Stomach smooth muscle (tissue), 2 donors: ENCODE measurements at regions not wholly inside any gene's neighbourhood (a gene's known extent, or its start where the extent isn't known, plus 50 kb on each side); places are given as distances from the start of the nearest gene placed in this dataset.

Experiments
- H3K27ac ChIP-seq: one replicate; pipeline ENCODE4 v1.7.0; 2013; ENCODE audit warnings: mild to moderate bottlenecking, low read length, inconsistent platforms
- H3K27me3 ChIP-seq, 2 donors: one replicate each; pipeline ENCODE4 v1.7.0; 2013; ENCODE audit warnings: low read length in 2 of 2; ENCODE audit not compliant: insufficient read depth in 2 of 2, control insufficient read depth in 1 of 2
- H3K36me3 ChIP-seq, 2 donors: one replicate each; pipeline ENCODE4 v1.7.0; 2013; ENCODE audit warnings: low read length in 2 of 2; ENCODE audit not compliant: control insufficient read depth in 2 of 2, insufficient read depth in 2 of 2
- H3K4me1 ChIP-seq: one replicate; pipeline ENCODE4 v1.7.0; 2013; ENCODE audit warnings: low read length; ENCODE audit not compliant: control insufficient read depth, insufficient read depth
- H3K4me3 ChIP-seq, 2 donors: one replicate each; pipeline ENCODE4 v1.7.0; 2013; ENCODE audit warnings: low read length in 2 of 2
- H3K9ac ChIP-seq, 2 donors: one replicate each; pipeline ENCODE4 v1.7.0; 2013; ENCODE audit warnings: low read length in 2 of 2, mild to moderate bottlenecking in 1 of 2
- H3K9me3 ChIP-seq, 2 donors: one replicate each; pipeline ENCODE4 v1.7.0; 2013; ENCODE audit warnings: low read length in 2 of 2; ENCODE audit not compliant: control insufficient read depth in 2 of 2
- donor health status: healthy.
- donor health status: Pancreatic carcinoma.

DNA sequence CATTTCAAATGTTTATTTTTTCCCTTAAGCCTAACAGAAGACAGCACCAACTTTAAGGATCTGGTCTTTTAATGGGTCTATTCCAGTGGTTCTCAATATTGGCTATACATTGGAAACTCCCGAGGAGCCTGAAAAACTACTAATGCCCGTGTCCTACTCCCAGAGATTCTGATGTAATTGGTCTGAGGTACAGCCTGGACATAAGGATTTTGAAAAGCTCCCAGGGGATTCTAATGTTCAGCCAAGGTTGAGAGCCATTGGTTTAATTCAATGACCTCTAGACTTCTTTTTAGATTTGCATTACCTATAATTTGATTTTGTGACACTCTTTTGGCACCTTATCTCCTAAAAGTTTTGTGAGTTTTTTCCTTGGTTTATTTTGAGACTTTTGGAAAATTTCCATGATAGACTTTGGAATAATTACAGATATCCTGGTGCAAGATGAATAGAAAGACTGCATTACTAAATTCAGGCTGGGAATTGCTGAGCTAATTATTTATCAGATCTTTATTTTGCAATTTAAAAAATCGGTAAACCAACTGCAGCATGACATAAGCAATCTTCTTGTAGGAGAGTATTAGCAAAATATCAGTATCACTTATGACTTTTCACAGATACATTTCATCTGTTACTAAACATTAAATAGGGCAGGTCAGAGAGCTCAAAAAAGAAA, 91.5 kb upstream of the ELL2 start:
- H3K9me3 ChIP-seq, result no peaks in the 10 kb centered on the region
- H3K4me3 ChIP-seq, result no peak overlapping the region
- H3K27ac ChIP-seq, result no peak overlapping the region
- H3K9ac ChIP-seq, result no peak overlapping the region
- no peaks in the 10 kb centered on the region for H3K4me1 ChIP-seq
- H3K36me3 ChIP-seq, result no peaks in the 10 kb centered on the region
- no peaks in the 10 kb centered on the region for H3K27me3 ChIP-seq

GRCh38 chr5:96052374-96052773, 90.7 kb upstream of the ELL2 start:
- no peak overlapping the region for H3K27ac ChIP-seq
- no peaks in the 10 kb centered on the region for H3K9me3 ChIP-seq
- no peak overlapping the region for H3K4me3 ChIP-seq
- no peaks in the 10 kb centered on the region for H3K36me3 ChIP-seq
- H3K27me3 ChIP-seq, result no peaks in the 10 kb centered on the region
- no peak overlapping the region for H3K9ac ChIP-seq
- H3K4me1 ChIP-seq, result no peaks in the 10 kb centered on the region

GRCh38 chr5:96051401-96051830, 89.8 kb upstream of the ELL2 start:
- H3K4me1 ChIP-seq, result no peaks in the 10 kb centered on the region
- H3K27me3 ChIP-seq, result no peaks in the 10 kb centered on the region
- H3K4me3 ChIP-seq, result no peak overlapping the region
- no peaks in the 10 kb centered on the region for H3K36me3 ChIP-seq
- H3K27ac ChIP-seq, result no peak overlapping the region
- no peak overlapping the region for H3K9ac ChIP-seq
- no peaks in the 10 kb centered on the region for H3K9me3 ChIP-seq

GRCh38 chr5:96050273-96050880, 88.7 kb upstream of the ELL2 start:
- H3K27ac ChIP-seq, result no peak overlapping the region
- no peak overlapping the region for H3K9ac ChIP-seq
- no peaks in the 10 kb centered on the region for H3K9me3 ChIP-seq

GRCh38 chr5:96049398-96050272, 88.0 kb upstream of the ELL2 start:
- no peaks in the 10 kb centered on the region for H3K36me3 ChIP-seq
- H3K4me3 ChIP-seq, result no peak overlapping the region
- H3K9me3 ChIP-seq, result no peaks in the 10 kb centered on the region
- H3K9ac ChIP-seq, result no peak overlapping the region
- no peak overlapping the region for H3K27ac ChIP-seq
- H3K4me1 ChIP-seq, result no peaks in the 10 kb centered on the region
- no peaks in the 10 kb centered on the region for H3K27me3 ChIP-seq

More at GRCh38 chr5:96050273-96050880, 88.7 kb upstream of the ELL2 start:
- Histone ChIP-seq H3K36me3 (no peaks in the 10 kb centered on the region), H3K4me3 (no peak overlapping the region), H3K4me1 (no peaks in the 10 kb centered on the region), H3K27me3 (no peaks in the 10 kb centered on the region)

DNA sequence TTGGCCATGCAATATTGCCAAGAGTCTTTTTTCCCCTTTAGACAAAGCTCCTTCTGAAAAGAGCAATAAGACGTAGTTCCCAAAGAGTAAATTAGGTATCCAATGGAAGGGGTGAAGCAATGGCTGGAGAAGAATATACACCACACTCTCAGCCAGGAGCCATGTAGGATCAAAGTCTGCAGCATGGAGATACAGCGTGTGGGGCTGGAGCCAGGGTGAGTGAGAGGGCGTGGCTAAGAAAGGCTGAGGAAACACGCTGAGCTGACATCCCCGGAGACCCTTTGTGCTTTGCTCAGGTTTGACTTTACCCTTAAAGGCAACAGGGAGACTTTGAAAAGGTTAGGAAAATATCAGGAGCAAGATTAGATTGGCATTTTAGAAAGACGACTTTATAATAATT, 87.1 kb upstream of the ELL2 start:
- H3K36me3 ChIP-seq, result no peaks in the 10 kb centered on the region
- H3K9me3 ChIP-seq, result no peaks in the 10 kb centered on the region
- H3K4me3 ChIP-seq, result no peak overlapping the region
- no peak overlapping the region for H3K9ac ChIP-seq
- no peaks in the 10 kb centered on the region for H3K4me1 ChIP-seq
- H3K27ac ChIP-seq, result no peak overlapping the region
- H3K27me3 ChIP-seq, result no peaks in the 10 kb centered on the region

DNA sequence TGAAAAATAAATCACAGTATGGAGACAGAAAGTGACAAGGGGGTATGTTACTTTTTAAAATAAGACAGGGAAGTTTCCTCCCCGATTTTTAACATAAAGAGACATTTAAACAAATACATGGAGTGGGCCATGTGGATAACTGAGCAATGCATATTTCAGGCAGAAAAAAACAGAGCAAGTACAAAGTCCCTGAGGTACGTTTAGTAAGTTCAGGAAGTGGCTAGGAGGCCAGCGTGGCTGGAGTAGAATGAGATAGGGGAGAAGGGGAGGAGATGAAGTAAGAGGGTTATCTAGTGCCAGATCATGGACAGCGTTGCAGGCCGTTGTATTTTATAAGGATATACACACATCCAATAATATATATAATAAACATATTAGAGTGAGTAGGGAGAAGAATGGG, 84.2 kb upstream of the ELL2 start:
- no peak overlapping the region for H3K9ac ChIP-seq
- H3K4me1 ChIP-seq, result no peaks in the 10 kb centered on the region
- H3K4me3 ChIP-seq, result no peak overlapping the region
- H3K27ac ChIP-seq, result no peak overlapping the region
- no peaks in the 10 kb centered on the region for H3K27me3 ChIP-seq
- no peaks in the 10 kb centered on the region for H3K9me3 ChIP-seq
- H3K36me3 ChIP-seq, result no peaks in the 10 kb centered on the region

DNA sequence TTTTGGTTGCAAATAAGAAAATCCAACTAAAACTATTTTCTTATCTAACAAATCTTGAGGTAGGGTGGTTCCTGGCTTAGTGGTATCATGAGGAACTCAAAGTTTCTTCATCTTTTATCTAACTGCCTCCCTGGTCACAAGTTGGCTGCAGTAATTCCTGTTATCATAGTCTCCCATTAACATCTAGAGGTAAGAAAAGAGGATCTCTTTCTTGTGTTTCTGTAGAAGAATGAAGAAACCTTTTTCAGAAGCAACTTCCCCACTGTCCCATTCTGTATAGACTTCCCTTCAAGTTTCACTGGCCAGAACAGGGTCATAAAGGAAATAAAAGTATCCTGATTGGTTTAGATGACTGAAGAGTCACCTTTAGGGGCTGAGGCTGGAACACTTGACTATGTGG, 81.8 kb upstream of the ELL2 start:
- Histone ChIP-seq H3K27me3 (no peaks in the 10 kb centered on the region), H3K9me3 (no peaks in the 10 kb centered on the region), H3K9ac (no peak overlapping the region), H3K4me1 (no peaks in the 10 kb centered on the region), H3K4me3 (no peak overlapping the region), H3K36me3 (no peaks in the 10 kb centered on the region), H3K27ac (no peak overlapping the region)

DNA sequence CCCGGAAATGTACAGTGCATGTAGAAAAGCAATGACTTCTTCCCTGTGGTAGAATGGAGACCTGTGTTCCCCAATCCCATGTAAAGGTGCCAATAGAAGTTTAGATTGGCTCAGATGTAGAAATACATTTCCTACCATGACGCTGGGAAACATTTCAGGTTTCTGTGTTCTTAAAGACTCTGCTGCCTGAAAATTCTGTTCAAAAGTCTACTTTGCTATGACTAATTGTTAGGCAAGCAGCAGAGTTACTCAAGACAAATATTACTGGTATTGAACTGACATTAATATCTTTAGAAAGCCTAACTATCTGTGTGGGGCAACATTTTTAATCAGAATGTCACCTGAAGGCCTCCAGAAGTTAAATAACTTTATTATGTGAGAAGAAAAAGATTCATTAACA, 75.5 kb upstream of the ELL2 start:
- H3K36me3 ChIP-seq, result no peaks in the 10 kb centered on the region
- H3K9me3 ChIP-seq, result no peaks in the 10 kb centered on the region
- no peak overlapping the region for H3K27ac ChIP-seq
- H3K9ac ChIP-seq, result no peak overlapping the region
- no peaks in the 10 kb centered on the region for H3K4me1 ChIP-seq
- H3K4me3 ChIP-seq, result no peak overlapping the region
- no peaks in the 10 kb centered on the region for H3K27me3 ChIP-seq

- H3K27me3 ChIP-seq, result no peaks in the 10 kb centered on the region
- H3K4me3 ChIP-seq, result no peak overlapping the region
- no peaks in the 10 kb centered on the region for H3K9me3 ChIP-seq
- no peaks in the 10 kb centered on the region for H3K4me1 ChIP-seq
- H3K36me3 ChIP-seq, result no peaks in the 10 kb centered on the region
- no peak overlapping the region for H3K9ac ChIP-seq
- H3K27ac ChIP-seq, result no peak overlapping the region
Measured at GRCh38 chr5:96036301-96036700, 74.7 kb upstream of the ELL2 start.

- Histone ChIP-seq H3K36me3 (no peaks in the 10 kb centered on the region), H3K4me3 (no peak overlapping the region), H3K9ac (no peak overlapping the region), H3K4me1 (no peaks in the 10 kb centered on the region), H3K27ac (no peak overlapping the region), H3K27me3 (no peaks in the 10 kb centered on the region), H3K9me3 (no peaks in the 10 kb centered on the region)
Measured at GRCh38 chr5:96035796-96036195, 74.1 kb upstream of the ELL2 start.
